ENCODE measurements at regions not wholly inside any gene's neighbourhood (a gene's known extent, or its start where the extent isn't known, plus 50 kb on each side); places are given as distances from the start of the nearest gene placed in this dataset.

DNA sequence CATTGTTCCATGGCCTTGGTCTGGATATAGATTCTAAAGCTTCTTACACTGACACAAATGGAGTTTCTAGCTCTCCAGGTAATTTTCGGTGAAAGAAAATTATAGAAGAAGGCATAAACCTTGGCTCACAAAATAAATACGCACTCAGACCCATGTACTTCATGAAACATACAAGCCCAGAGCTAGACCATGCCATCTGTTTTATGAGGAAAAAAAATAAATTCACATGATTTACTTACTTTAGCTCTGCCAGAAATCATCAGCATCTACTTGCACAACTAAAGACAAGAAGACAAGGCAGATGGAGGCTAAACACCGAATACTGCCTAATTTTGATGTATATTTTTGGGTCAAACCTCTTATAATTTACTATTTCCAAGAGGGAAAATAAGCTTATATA, 197.4 kb upstream of the KLF14 start:
- FAIRE-seq = no peak

DNA sequence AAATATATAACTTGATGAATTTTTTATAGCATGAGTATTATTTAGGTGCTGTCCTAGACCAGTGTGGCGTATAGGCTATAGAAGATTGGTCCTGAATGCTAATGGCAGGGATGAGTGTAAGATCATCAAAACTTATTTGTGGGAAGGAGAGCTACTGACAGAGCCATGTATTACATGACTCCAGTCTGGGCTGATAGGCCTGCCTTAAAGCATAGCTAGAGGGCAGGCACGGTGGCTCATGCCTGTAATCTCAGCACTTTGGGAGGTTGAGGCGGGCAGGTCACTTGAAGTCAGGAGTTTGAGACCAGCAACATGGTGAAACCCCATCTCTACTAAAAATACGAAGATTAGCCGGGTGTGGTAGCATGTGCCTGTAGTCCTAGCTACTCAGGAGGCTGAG, 198.1 kb upstream of the KLF14 start:
- FAIRE-seq = no peak

DNA sequence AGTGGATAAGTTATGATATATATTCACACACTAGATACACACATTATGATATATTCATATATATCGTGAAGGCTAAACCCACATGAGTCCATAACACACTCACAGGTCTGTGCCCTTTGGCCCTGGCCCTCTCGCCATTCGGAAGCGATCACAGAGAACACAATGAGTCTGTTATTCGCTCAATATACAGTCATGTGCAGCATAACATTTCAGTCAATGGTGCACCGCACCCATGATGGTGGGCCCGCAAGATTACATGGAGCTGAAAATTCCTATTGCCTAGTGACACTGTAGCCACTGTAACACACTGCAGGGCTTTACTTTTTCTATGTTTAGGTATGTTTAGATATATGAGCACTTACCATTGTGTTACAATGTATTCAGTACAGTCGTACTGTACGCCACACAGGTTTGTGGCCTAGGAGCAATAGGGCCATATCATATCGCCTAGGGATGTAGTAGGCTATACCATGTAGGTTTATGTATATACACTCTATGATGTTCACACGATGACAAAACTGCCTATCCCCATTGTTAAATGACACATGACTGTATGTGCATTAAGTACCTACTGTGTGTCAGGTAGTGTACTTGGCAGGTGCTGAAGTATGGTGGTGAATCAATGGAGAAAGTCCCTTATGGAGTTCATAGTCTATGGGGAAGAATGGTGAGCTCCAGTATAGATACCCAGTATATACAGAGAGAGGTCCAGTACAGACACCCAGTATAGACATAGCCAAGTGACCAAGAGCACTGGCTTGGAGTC, 198.8 kb upstream of the KLF14 start:
- no peak for FAIRE-seq

DNA sequence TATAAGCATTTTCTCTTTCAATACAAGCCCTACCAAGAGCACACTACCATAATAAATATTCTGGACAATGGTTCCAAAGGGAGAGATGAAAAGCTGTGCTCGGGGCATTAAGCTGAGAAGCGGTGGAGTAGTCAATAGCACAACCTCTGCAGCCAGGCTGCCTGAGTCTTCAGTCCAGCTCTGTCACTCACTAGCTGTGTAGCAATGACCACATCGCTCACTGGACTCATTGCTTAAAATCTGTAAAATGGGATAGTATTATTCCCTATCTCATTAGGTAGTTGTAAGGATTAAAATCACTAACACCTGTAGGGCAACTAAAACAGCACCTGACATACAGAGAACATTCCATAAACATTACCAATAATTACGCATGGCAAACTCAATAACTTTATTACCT, 199.9 kb upstream of the KLF14 start:
- FAIRE-seq = no peak

DNA sequence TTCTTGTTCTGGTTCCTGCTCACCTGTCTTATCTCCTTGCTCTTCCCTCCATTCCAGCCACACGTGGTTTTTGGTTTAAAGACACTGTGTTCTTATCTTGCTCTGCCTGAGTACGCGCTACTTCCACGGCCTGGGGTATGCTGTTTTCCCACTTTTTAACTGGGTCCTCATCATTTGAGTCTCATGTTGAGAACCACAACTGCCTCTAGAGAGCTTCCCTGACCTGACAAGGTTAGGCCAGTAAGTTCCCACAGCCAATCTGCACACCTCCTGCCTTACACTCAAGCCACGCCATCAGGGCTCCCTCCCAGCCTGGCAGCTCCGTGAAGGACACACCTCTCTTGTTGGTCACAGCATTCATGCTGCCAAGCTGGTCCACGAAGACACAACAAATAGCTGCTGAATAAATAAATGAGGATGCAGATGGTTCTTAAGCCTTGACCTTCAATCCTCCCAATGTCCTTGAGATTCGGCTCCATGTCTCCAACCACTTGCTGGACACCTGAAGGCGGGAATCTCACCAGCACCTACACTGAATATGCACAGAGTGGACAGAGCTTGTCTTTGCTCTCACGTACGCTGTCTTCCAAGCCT, 201.7 kb upstream of the KLF14 start:
- no peak for FAIRE-seq

DNA sequence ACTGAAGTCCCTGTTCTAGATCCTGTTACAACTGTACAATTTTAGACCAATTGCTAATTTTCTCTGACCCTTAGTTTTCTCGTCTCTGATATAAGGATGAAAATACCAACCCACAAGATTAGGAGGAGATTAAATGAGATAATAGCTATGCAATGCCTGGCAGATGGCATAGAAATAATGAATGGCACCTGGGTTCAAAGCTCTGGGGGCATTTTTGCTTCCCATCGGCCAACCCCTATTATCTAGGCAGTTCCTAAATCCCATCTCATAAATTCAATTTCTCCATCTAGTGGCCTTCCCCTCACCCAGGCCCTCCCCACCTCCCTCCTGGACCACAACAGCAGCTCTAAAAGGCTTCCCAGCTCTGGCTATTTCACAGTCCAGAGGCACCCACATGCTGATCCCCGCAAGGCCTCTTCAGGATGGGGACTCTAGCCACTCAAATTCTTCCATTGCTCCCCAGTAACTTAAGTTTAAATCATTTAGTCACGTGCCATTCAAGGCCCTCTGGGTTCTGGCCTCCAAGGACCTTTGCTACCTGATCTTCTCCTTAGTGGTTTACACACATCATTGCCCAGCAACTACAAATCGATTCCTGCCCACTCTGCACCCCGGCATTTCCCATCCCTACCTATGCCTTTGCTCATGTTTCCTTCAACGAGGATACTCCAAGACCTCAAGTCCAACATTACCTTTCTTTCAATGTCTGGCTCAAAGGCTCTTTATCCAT, 202.4 kb upstream of the KLF14 start:
- FAIRE-seq = no peak

DNA sequence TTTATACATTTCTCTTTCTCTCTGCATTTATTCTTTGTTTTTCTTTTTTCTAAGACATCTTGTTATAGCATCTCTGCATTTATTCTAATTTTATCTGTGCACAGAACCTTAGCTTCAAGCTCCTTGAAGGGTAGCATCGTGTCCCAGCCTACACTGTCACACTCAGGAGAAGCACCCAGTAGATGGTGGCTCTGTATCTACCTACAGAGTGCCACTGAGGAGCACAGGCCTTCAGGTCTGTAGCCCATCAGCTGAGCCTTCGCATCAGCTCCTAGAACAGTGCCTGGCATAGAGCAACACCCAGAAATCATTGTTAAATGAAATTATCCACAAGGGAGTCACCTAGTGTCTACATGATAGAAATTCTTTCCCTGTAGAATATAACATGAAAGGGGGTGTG, 203.0 kb upstream of the KLF14 start:
- no peak for FAIRE-seq

DNA sequence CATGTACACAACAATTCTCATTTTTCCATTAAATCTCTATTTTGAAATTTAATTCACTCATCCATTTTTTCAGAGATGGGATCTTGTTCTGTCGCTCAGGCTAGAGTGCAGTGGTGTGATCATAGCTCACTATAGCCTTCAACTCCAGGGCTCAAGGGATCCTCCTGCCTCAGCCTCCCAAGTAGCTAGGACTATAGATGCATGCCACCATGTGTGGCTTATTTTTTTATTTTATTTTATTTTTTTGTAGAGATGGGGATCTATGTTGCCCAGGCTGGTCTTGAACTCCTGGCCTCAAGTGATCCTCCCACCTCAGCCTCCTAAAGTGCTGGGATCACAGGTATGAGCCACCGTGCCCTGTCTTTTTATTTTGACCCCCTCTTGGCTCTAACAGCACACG, 203.8 kb upstream of the KLF14 start:
- no peak for FAIRE-seq

DNA sequence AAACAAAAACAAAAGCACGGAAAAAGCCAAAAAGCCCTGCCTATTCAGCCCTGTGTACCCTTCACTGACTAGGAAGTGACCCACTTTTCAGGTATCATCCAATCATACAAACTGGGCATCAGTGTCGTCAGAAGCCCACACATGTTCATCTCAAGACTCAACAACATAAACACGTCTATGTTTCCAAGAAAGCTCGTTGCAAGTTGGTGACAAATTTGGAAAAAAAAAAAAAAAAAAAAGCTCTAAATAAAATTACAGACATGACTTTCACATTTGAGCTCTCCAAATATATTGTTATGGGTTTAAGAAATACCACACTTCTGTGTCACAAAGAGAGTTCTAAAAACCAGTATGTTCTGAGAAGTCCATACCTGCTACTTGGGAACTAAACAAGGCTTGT, 204.7 kb upstream of the KLF14 start:
- FAIRE-seq = no peak

DNA sequence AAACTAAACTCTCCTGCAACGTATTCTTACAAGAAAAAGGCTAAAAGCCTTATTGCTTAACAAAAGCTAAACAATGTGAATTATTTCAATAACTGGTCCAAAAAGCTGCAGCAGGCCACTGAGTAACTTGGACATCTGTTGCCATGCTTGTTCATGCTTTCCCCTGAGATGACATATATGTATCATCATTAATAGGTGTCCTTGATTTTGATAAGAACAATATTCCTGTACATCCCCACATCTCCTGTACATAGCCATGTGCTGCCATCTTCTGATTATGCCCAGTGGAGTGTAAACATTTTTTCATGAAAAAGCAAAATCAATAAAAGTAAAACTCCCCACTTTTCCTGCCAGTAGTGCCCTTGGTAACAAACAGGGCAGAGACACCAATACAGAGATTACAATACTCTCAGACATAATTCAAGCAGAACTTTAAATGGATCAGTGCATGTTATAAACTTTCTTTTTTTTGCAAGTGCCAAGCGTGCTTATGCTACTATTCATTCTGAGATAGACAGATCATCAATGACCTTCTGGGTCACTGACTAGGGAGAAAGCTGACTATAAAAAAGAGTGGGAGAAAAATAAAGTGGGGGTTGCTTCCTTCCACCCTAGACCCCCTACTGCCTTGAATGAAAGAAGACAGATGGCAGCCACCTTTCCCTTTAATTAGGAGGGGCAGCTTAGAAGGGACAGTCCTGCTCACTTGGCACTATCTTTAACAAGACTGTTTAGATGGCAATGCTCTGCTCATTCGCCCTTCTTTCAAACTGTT, 205.5 kb upstream of the KLF14 start:
- FAIRE-seq = no peak

DNA sequence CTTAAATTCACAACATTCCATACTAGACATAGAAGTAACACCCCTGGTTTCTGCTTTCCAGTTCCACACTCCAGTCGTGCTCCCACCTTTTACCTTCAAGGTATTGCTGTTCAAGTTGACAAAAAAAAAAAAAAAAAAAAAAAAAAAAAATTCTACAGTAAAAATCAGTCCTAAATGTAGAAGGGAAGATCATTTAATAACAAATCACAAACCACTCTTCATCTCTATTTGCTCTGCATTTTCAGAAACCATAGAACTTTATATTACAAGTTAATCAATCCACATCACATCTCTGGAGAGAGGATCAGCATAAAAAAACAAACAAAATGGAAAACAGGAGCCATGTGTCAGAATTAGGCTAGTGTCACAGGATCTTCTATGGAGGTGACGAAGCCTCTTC, 206.3 kb upstream of the KLF14 start:
- peak; percentile 15 for FAIRE-seq

DNA sequence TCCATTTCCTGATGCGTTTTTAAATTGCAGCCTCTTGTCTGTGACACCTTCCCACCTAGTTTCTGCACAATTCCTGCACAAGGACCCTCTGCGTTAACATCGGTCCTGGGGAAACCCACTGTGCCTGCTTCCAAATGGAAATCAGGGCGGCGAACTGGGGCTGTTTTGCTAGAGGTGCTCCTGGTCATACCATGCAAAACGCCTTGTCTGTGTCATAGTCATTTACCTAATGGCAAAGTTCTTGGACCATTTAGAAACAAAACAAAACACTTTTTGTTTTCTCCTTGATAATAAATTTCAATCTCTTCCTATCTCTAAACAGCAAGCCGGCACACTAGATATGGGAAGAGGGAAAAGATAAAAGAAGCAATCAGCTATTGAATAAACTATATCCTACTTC, 206.9 kb upstream of the KLF14 start:
- no peak for FAIRE-seq

DNA sequence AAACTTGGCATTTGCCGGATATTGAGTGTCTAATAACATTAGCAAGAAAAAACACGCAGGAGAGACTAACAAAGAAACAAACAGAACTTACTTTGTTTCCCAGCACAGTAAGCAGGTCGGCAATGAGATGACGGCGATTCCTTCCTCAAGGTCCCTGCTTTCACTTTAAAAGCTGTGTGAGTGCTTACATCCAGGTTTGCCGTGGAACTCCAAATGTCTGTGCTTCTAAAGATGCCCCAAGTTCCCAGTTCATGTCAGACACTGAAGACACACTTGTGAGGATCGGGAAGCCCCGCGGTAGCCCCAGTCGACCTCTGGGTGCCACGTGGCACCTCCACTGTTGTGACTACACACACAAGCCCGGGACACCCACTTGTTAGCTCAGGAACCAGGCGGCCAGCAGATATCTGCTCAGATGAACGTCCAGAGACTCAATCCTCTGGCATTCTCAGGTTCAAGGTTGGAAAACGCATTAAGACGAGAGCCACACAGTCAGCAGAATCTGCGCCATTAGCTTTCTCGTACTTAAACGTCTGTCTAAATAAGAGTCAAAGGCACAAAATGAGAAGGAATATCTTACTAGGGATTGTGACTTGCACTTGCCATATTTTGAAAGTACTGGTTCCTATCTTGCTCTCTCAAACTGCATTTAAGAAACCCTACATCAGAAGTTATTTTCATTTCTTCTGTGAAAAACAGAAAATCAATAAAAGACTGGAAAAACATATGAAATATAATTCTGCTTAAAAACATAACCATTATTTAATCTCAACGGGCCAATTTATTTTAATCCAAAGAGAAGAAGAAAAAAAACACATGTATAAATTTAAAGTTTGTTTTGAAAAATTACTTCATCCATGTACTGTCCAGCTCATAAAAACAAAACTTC, 207.6 kb upstream of the KLF14 start:
- FAIRE-seq = peak; percentile 93

DNA sequence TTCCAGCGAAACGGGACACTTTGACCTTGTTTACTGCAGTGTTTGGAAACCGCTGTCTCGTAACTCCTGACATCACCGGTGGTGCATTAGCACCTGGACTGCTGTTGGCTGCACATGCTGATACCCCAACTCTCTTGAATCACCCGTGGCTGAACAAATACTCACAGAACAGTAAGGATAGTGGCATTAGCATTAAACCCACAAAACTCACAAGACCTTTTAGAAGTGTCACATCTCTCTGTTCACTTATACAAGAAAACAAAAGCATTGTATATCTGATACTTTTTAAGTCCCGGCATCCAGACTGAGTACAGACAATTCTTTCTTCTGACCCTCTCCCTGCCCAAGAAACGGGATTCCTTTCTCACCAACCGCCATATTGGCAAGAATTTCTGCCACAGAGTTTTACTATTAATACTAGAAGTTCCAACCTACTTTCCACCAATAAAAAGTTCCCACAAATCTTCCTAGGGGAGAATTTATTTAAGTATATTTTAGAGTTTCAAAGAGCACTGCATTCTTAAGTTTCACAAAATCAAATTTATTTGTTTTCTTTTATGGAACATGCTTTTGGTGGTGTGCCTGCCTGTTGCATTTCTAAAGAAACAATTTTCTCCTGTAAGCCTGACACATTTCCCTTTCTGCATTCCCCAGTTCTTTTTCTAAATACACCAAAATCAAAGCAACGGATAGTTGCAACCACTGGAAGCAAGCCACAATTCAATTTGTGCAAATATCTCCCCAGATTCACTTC, 208.4 kb upstream of the KLF14 start:
- no peak for FAIRE-seq

DNA sequence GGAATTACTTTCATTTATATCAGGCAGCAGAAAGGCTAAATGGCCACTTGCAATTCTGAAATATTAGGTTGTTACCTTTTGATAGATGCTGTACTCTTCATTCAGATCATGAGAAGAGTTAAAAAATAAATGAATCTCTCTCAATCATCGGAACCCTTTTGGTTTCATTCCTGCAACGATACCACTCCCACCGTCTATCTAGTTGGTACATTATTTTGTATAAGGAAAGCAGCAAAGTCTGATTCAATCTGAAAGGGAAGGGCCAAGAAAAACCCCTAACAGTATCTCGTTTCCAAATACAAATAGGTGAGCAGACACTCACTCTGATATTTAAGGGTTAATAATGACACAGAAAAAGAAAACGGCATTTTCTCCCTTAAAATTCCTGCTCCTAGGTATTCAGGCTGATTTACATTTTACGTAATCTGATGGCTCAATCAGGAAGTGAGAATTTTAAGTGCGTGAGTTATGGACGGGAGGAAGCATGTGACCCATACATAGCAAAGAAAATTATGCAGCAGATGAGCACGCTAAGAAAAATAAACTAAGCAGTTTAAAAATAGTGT, 209.4 kb upstream of the KLF14 start:
- peak; percentile 50 for FAIRE-seq

DNA sequence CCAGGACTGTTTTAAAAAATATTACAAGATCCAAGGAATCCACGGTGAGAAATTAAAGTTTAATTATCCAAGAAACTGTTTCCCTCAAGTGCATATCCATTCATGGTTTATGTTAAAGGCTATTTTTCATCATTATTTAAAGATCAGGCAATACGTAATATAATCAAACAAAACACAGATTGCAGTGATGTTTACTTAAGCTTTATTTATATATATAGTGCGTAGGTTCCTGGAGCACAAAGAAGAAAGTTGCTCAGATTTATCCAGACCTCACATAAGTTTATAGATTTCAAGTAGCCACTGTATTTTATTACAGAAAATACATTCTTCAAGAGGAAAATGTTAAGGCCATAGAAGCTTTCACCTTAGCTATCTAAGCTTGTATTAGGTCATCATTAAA, 210.0 kb upstream of the KLF14 start:
- FAIRE-seq = peak; percentile 48

DNA sequence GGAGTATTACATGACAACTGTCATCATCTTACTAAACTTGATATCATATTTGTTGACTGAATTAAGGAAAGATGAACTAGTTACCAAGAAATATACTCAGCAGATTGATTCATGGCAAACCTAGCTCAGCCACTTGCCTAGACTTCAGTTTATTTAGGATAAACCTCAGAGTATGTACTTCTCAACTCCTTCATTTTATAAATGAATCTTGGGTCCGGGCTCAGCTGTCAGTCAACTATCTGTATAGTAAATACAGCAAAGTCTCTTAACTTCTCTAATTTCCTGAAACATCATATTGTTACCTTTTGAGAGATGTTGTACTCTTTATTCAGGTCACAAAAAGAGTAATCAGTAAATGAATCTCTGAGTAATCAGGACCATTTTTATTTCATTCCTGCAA, 211.0 kb upstream of the KLF14 start:
- FAIRE-seq = no peak

DNA sequence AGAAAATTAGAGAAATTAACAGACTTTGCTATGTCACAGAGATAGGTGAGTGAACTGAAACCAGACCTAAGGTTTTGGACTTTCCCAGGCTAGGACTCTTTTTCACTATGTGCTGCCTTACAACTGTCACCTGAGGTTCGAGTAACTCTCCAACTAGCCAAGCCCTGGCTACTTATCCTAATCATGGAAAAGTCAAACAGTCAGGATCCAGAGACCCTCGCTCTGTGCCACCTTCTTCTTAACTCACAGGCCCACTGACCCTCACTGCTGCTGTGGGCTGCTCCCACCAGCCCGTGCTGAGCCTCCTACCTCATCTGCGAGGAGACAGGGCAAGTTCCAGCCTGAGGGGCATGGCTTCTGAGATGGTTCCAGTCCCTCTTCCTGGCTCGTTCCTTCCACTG, 211.4 kb upstream of the KLF14 start:
- no peak for FAIRE-seq

DNA sequence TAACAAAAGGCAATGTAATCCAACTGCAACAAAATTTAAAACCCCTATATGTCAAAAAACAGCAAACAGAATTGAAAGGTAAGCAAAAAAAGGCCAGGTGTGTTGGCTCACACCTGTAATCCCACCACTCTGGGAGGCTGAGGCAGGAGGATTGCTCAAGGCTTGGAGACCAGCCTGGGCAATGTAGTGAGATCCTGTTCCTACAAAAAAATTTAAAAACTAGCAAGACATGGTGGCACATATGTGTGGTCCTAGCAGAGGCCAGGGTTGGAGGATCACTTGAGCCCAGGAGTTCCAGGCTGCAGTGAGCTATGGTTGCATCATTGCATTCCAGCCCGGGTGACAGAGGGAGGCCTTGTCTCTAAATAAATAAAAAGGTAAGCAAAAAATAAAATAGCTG, 212.1 kb upstream of the KLF14 start:
- FAIRE-seq = no peak

DNA sequence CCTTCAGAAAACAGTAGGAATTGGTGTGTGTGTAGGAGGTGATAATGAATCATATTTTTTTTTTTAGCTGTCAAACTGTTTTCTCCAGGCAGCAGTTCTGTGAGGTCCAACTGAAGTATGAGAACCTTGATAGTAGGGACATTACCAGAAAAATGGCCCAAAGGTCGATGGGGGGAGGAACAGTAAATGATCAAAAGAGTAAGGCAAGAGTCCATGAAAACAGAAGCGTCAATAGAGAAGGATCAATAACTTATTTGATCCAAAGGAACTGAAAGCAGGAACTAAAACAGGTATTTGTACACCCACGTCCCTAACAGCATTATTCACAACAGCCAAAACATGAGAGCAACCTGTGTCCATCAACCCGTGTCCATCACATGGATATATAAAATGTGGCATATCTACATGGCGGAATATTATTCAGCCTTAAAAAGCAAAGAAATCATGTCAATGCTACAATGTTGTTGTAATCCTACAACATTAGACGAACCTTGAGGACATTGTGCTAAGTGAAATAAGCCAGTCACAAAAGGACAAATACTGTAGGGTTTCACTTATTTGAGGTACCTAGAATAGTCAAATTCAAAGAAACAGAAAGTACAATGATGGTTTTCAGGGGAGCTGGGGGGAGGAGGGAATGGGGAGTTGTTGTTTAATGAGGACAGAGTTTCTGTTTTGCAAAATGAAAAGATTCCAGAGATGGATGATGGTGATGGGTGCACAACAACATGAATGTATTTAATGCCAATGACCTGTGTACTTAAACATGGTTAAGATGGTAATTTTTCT, 214.0 kb upstream of the KLF14 start:
- FAIRE-seq = no peak
